ENCODE measurements at regions not wholly inside any gene's neighbourhood (a gene's known extent, or its start where the extent isn't known, plus 50 kb on each side); places are given as distances from the start of the nearest gene placed in this dataset.
A peak's percentile ranks its signal among the peaks of the same experiment; 100 is the strongest.
"Not testable (repeated sequence)": the region's sequence is repeated elsewhere in the genome, so short reads cannot be mapped to it uniquely, and the experiment has no call there.

GRCh38 chr5:1719860-1720259 is 79.8 kb downstream of the MRPL36 start:
- H3K27ac Mint-ChIP-seq = no peak overlapping the region
- CTCF ChIA-PET = no interaction called here
- DNase-seq = no peak
- H3K4me1 Mint-ChIP-seq (ENCODE audit: low read depth) = no peaks in the 10 kb centered on the region
- intact Hi-C loops (cut with micrococcal nuclease) = no loop called here
- H3K4me3 Mint-ChIP-seq = no peak overlapping the region
- H3K27me3 Mint-ChIP-seq = no peaks in the 10 kb centered on the region
- H3K9me3 Mint-ChIP-seq = peaks cover 29% of the 10 kb centered on the region
- H3K36me3 Mint-ChIP-seq = peaks cover 14% of the 10 kb centered on the region
- POLR2A ChIA-PET = no interaction called here

GRCh38 chr5:1718669-1719068 is 81.0 kb downstream of the MRPL36 start:
- ChIA-PET POLR2A (no interaction called here), CTCF (no interaction called here)
- Mint-ChIP-seq H3K27me3 (no peaks in the 10 kb centered on the region), H3K36me3 (peaks cover 14% of the 10 kb centered on the region), H3K27ac (no peak overlapping the region), H3K4me1 (ENCODE audit: low read depth) (no peaks in the 10 kb centered on the region), H3K4me3 (no peak overlapping the region), H3K9me3 (peaks cover 29% of the 10 kb centered on the region)
- intact Hi-C loops (cut with micrococcal nuclease) = no loop called here
- DNase-seq = no peak

- CTCF ChIA-PET; H3K27me3 Mint-ChIP-seq; intact Hi-C loops (cut with micrococcal nuclease); H3K9me3 Mint-ChIP-seq; H3K27ac Mint-ChIP-seq; H3K36me3 Mint-ChIP-seq; POLR2A ChIA-PET: not testable (repeated sequence)
- Mint-ChIP-seq H3K4me1 (ENCODE audit: low read depth) (peaks cover 14% of the 10 kb centered on the region), H3K4me3 (peak overlapping the region; percentile 71)
- DNase-seq = peak; percentile 71
Measured at GRCh38 chr5:1710091-1710490, 89.5 kb downstream of the MRPL36 start.

- H3K27me3 Mint-ChIP-seq = peaks cover 1% of the 10 kb centered on the region
- no peak for DNase-seq
- peaks cover 14% of the 10 kb centered on the region for H3K4me1 Mint-ChIP-seq (ENCODE audit: low read depth)
- no peaks in the 10 kb centered on the region for H3K36me3 Mint-ChIP-seq
- ChIA-PET CTCF (no interaction called here), POLR2A (no interaction called here)
- peak overlapping the region; percentile 71 for H3K4me3 Mint-ChIP-seq
- no peak overlapping the region for H3K27ac Mint-ChIP-seq
- H3K9me3 Mint-ChIP-seq = no peaks in the 10 kb centered on the region
- intact Hi-C loops (cut with micrococcal nuclease) = no loop called here
Measured at GRCh38 chr5:1709171-1709803, 90.3 kb downstream of the MRPL36 start.

- Mint-ChIP-seq H3K27me3 (peaks cover 1% of the 10 kb centered on the region), H3K36me3 (no peaks in the 10 kb centered on the region), H3K4me3 (no peak overlapping the region), H3K4me1 (ENCODE audit: low read depth) (peaks cover 14% of the 10 kb centered on the region), H3K27ac (no peak overlapping the region), H3K9me3 (no peaks in the 10 kb centered on the region)
- DNase-seq = no peak
- ChIA-PET CTCF (no interaction called here), POLR2A (no interaction called here)
- intact Hi-C loops (cut with micrococcal nuclease) = no loop called here
Measured at GRCh38 chr5:1708592-1709141, 91.0 kb downstream of the MRPL36 start.

GRCh38 chr5:1707467-1707866 is 92.2 kb downstream of the MRPL36 start:
- DNase-seq = no peak
- H3K9me3 Mint-ChIP-seq = no peaks in the 10 kb centered on the region
- H3K4me1 Mint-ChIP-seq (ENCODE audit: low read depth) = peaks cover 14% of the 10 kb centered on the region
- ChIA-PET CTCF (no interaction called here), POLR2A (no interaction called here)
- H3K36me3 Mint-ChIP-seq = no peaks in the 10 kb centered on the region
- H3K27me3 Mint-ChIP-seq = peaks cover 5% of the 10 kb centered on the region
- H3K4me3 Mint-ChIP-seq = no peak overlapping the region
- no peak overlapping the region for H3K27ac Mint-ChIP-seq
- intact Hi-C loops (cut with micrococcal nuclease) = no loop called here

GRCh38 chr5:1706428-1706827 is 93.2 kb downstream of the MRPL36 start:
- Mint-ChIP-seq H3K27ac (no peak overlapping the region), H3K9me3 (no peaks in the 10 kb centered on the region), H3K36me3 (no peaks in the 10 kb centered on the region), H3K4me3 (no peak overlapping the region), H3K27me3 (peaks cover 7% of the 10 kb centered on the region), H3K4me1 (ENCODE audit: low read depth) (peaks cover 14% of the 10 kb centered on the region)
- intact Hi-C loops (cut with micrococcal nuclease) = no loop called here
- CTCF ChIA-PET = no interaction called here
- POLR2A ChIA-PET = no interaction called here
- no peak for DNase-seq

- peaks cover 7% of the 10 kb centered on the region for H3K27me3 Mint-ChIP-seq
- POLR2A ChIA-PET = no interaction called here
- intact Hi-C loops (cut with micrococcal nuclease) = no loop called here
- H3K9me3 Mint-ChIP-seq = no peaks in the 10 kb centered on the region
- DNase-seq = no peak
- no peaks in the 10 kb centered on the region for H3K36me3 Mint-ChIP-seq
- H3K4me3 Mint-ChIP-seq = no peak overlapping the region
- peaks cover 14% of the 10 kb centered on the region for H3K4me1 Mint-ChIP-seq (ENCODE audit: low read depth)
- H3K27ac Mint-ChIP-seq = no peak overlapping the region
- CTCF ChIA-PET = no interaction called here
Measured at GRCh38 chr5:1706021-1706420, 93.6 kb downstream of the MRPL36 start.

- POLR2A ChIA-PET = no interaction called here
- Mint-ChIP-seq H3K27me3 (peaks cover 7% of the 10 kb centered on the region), H3K9me3 (no peaks in the 10 kb centered on the region), H3K27ac (no peak overlapping the region), H3K4me1 (ENCODE audit: low read depth) (peaks cover 14% of the 10 kb centered on the region), H3K4me3 (no peak overlapping the region), H3K36me3 (no peaks in the 10 kb centered on the region)
- intact Hi-C loops (cut with micrococcal nuclease) = no loop called here
- DNase-seq = no peak
- CTCF ChIA-PET = no interaction called here
Measured at GRCh38 chr5:1704676-1705075, 95.0 kb downstream of the MRPL36 start.

- Mint-ChIP-seq H3K9me3 (no peaks in the 10 kb centered on the region), H3K27me3 (peaks cover 9% of the 10 kb centered on the region), H3K36me3 (no peaks in the 10 kb centered on the region), H3K4me3 (no peak overlapping the region), H3K27ac (no peak overlapping the region), H3K4me1 (ENCODE audit: low read depth) (peaks cover 14% of the 10 kb centered on the region)
- no peak for DNase-seq
- POLR2A ChIA-PET = no interaction called here
- intact Hi-C loops (cut with micrococcal nuclease) = no loop called here
- CTCF ChIA-PET = no interaction called here
Measured at GRCh38 chr5:1704266-1704665, 95.4 kb downstream of the MRPL36 start.

- Mint-ChIP-seq H3K4me1 (ENCODE audit: low read depth) (peaks cover 18% of the 10 kb centered on the region), H3K27ac (no peak overlapping the region), H3K27me3 (peaks cover 10% of the 10 kb centered on the region), H3K9me3 (no peaks in the 10 kb centered on the region), H3K4me3 (no peak overlapping the region), H3K36me3 (no peaks in the 10 kb centered on the region)
- ChIA-PET POLR2A (no interaction called here), CTCF (no interaction called here)
- DNase-seq = no peak
- intact Hi-C loops (cut with micrococcal nuclease) = no loop called here
Measured at GRCh38 chr5:1703352-1704050, 96.1 kb downstream of the MRPL36 start.

- Mint-ChIP-seq H3K27me3 (peaks cover 10% of the 10 kb centered on the region), H3K36me3 (no peaks in the 10 kb centered on the region), H3K9me3 (no peaks in the 10 kb centered on the region), H3K4me3 (no peak overlapping the region), H3K27ac (no peak overlapping the region), H3K4me1 (ENCODE audit: low read depth) (peaks cover 22% of the 10 kb centered on the region)
- ChIA-PET CTCF (no interaction called here), POLR2A (no interaction called here)
- no peak for DNase-seq
- intact Hi-C loops (cut with micrococcal nuclease) = no loop called here
Measured at GRCh38 chr5:1702318-1702717, 97.3 kb downstream of the MRPL36 start.

- POLR2A ChIA-PET = no interaction called here
Measured at GRCh38 chr5:1701884-1702283, 97.8 kb downstream of the MRPL36 start.

More at GRCh38 chr5:1701884-1702283, 97.8 kb downstream of the MRPL36 start:
- CTCF ChIA-PET = no interaction called here
- Mint-ChIP-seq H3K4me3 (no peak overlapping the region), H3K9me3 (no peaks in the 10 kb centered on the region), H3K4me1 (ENCODE audit: low read depth) (peaks cover 22% of the 10 kb centered on the region), H3K36me3 (no peaks in the 10 kb centered on the region), H3K27me3 (peaks cover 10% of the 10 kb centered on the region), H3K27ac (no peak overlapping the region)
- no peak for DNase-seq
- intact Hi-C loops (cut with micrococcal nuclease) = no loop called here
